Body of pancreas (tissue), 4 donors: ENCODE measurements at regions not wholly inside any gene's neighbourhood (a gene's known extent, or its start where the extent isn't known, plus 50 kb on each side); places are given as distances from the start of the nearest gene placed in this dataset.

Experiments used
- ATAC-seq: fragments of 150-250 bp; one replicate; pipeline ENCODE4 v1.9.1; 2016
- DNase-seq, 4 donors: peaks; one replicate each; pipeline ENCODE4 v3.0.0-alpha.2; 2019
- H3K27ac ChIP-seq, 4 donors: fragments of 200-600 bp; sonication (generic); 1 replicate in 3 of 4; 2 replicates in 1 of 4; pipeline versions ENCODE4 v1.5.1 to v1.6.1; 2016 to 2019; ENCODE audit warnings: mild to moderate bottlenecking in 1 of 4, mixed read lengths in 1 of 4, moderate library complexity in 1 of 4
- H3K27me3 ChIP-seq, 2 donors: fragments of 200-600 bp; sonication (generic); one replicate each; pipeline ENCODE4 v1.6.0; 2016; ENCODE audit warnings: mild to moderate bottlenecking in 1 of 2
- H3K36me3 ChIP-seq, 2 donors: fragments of 200-600 bp; sonication (generic); replicated peaks in 1 of 2; 2 replicates each; pipeline ENCODE4 v1.5.1; 2016; ENCODE audit warnings: low read depth in 2 of 2; ENCODE audit not compliant: insufficient read depth in 1 of 2
- H3K4me1 ChIP-seq: fragments of 200-600 bp; sonication (generic); one replicate; pipeline ENCODE4 v1.6.0; 2016
- H3K4me3 ChIP-seq, 2 donors: fragments of 200-600 bp; sonication (generic); 1 replicate in 1 of 2; 2 replicates in 1 of 2; pipeline ENCODE4 v1.5.1; 2016 to 2019
- H3K9me3 ChIP-seq, 3 donors: fragments of 200-600 bp; sonication (generic); 1 replicate in 2 of 3; 2 replicates in 1 of 3; pipeline ENCODE4 v1.5.1; 2016
- POLR2A ChIP-seq, 3 donors: fragments of 450-650 bp; IDR thresholded peaks; one replicate each; pipeline ENCODE4 v1.6.1; 2016; ENCODE audit warnings: antibody characterized with exemption in 3 of 3, mild to moderate bottlenecking in 2 of 3
- WGBS, 2 donors: methylation state at CpG; one replicate each; pipeline ENCODE4 v1.1.5; 2017; 5-methylcytosine and 5-hydroxymethylcytosine counted together
- intact Hi-C: fragments of 100-400 bp; cut with DNase I; formaldehyde crosslinking; loops from one replicate; pipeline ENCODE4 v1.15.1; 2023
- TF ChIP-seq, protein P1 (sequence below), 7 experiments: fragments of 450-650 bp in 4 of 7; fragments of 200-600 bp in 3 of 7; sonication (generic) in 3 of 7; IDR thresholded peaks; one replicate each; pipeline ENCODE4 v1.5.1; 2016 to 2019; ENCODE audit warnings: antibody characterized with exemption in 7 of 7

DNA sequence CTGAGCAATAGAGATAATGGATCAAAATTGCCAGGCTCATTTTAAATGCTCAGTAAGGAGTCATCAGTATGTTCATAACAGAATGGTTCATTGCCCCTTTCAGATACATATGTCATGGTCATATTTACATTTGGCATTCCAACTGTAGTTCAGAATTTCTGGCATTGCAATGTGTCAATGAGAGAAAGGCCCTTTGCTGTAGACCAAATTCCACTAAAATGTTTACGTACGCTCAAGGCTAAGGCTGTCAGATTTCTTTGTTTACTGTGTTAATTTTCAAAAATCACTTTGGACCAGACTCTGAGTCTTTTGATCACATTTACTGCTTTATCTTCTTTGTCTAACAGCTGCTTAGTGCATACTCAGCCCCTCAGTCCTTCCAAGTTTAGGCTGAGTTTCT is 213.5 kb downstream of the PIK3C3 start:
- Histone ChIP-seq H3K36me3 (no peaks in the 10 kb centered on the region), H3K27me3 (no peaks in the 10 kb centered on the region), H3K4me3 (no peak overlapping the region), H3K9me3 (no peaks in the 10 kb centered on the region), H3K4me1 (no peaks in the 10 kb centered on the region), H3K27ac (no peak overlapping the region)
- 51 to 53% methylated on average over 2 of the region's 2 CpGs for WGBS, 2 donors
- intact Hi-C loops: no loop called here
- ATAC-seq (no peak), DNase-seq (no peak)
- no peak for TF ChIP-seq POLR2A (IDR thresholded peaks at IDR 0.05)
- TF ChIP-seq, protein P1, sequence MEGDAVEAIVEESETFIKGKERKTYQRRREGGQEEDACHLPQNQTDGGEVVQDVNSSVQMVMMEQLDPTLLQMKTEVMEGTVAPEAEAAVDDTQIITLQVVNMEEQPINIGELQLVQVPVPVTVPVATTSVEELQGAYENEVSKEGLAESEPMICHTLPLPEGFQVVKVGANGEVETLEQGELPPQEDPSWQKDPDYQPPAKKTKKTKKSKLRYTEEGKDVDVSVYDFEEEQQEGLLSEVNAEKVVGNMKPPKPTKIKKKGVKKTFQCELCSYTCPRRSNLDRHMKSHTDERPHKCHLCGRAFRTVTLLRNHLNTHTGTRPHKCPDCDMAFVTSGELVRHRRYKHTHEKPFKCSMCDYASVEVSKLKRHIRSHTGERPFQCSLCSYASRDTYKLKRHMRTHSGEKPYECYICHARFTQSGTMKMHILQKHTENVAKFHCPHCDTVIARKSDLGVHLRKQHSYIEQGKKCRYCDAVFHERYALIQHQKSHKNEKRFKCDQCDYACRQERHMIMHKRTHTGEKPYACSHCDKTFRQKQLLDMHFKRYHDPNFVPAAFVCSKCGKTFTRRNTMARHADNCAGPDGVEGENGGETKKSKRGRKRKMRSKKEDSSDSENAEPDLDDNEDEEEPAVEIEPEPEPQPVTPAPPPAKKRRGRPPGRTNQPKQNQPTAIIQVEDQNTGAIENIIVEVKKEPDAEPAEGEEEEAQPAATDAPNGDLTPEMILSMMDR (IDR thresholded peaks at IDR 0.05): no peak

DNA sequence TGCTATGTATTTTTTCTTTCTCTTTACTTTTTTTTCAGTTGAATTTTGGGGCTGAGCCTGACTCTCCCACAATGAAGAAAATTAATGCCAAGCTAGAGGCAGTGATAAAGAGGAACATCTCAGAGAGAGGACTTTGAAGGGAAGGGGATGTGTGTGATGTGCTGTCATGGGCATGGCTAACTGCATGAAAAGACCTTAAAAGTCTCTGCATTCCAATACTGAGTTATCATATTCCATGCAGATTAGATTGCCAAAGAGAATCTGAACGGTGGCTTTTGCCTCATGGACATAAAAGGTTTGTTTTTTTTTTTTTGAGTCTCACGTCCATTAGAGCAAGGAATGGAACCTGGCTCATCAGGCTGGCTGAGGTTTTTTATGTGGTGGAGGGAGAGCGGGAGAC is 213.9 kb downstream of the PIK3C3 start:
- Histone ChIP-seq H3K4me3 (no peak overlapping the region), H3K9me3 (no peaks in the 10 kb centered on the region), H3K27me3 (no peaks in the 10 kb centered on the region), H3K4me1 (no peaks in the 10 kb centered on the region), H3K36me3 (no peaks in the 10 kb centered on the region), H3K27ac (no peak overlapping the region)
- TF ChIP-seq, protein P1 (IDR thresholded peaks at IDR 0.05): no peak
- no peak for TF ChIP-seq POLR2A (IDR thresholded peaks at IDR 0.05)
- WGBS, 2 donors: 44 to 62% methylated on average over 3 of the region's 3 CpGs
- DNase-seq (no peak), ATAC-seq (no peak)
- intact Hi-C loops: no loop called here

DNA sequence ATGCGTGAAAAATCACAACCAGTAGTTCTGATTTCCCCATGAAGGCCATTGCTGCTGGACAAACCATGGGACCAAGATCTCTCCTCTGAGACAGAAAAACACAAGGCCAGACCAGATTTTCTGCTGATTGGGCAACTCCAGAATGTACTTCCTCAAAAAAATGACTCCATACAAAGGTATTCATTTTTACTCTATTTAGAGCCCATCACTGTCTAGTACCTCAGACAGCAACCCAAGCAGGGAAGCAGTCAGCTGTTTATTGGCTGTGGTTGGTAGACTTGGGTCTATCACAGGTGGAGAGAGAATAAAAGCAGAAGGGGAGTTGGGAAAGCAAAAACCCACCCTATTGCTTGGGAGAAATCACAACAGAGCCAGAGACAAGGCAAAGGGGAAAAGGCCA is 219.9 kb downstream of the PIK3C3 start:
- TF ChIP-seq, protein P1 (IDR thresholded peaks at IDR 0.05): no peak
- TF ChIP-seq POLR2A (IDR thresholded peaks at IDR 0.05): no peak
- ATAC-seq: no peak
- no peak for DNase-seq
- WGBS, 2 donors: 71 to 78% methylated on average over 1 of the region's 1 CpG
- Histone ChIP-seq H3K27ac (no peak overlapping the region), H3K4me3 (no peak overlapping the region), H3K9me3 (no peaks in the 10 kb centered on the region), H3K4me1 (no peaks in the 10 kb centered on the region), H3K27me3 (no peaks in the 10 kb centered on the region), H3K36me3 (no peaks in the 10 kb centered on the region)
- intact Hi-C loops: no loop called here

DNA sequence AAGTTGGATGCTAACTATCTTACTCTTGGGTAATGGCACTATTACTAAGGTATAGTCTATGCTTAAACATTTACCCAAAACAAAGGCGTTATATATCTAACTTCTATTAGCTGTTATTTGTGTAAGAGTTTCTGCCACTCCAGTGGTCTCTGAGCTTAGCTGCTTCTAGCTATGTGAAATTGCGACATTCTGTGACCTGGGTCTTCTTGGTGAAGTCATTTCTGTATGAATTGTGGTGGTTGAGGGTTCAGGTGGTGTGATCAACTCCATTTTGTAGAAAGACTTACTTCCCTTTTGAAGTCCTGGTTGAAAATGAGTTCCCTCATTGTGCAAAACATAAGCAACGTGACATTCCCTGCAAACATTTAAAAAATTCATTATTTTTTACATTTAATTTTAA is 221.6 kb downstream of the PIK3C3 start:
- ATAC-seq: no peak
- no peak for DNase-seq
- 74 to 76% methylated on average over 3 of the region's 3 CpGs for WGBS, 2 donors
- intact Hi-C loops: no loop called here
- no peaks in the 10 kb centered on the region for H3K4me1 ChIP-seq
- no peak for TF ChIP-seq POLR2A (IDR thresholded peaks at IDR 0.05)
- TF ChIP-seq, protein P1 (IDR thresholded peaks at IDR 0.05): no peak
- no peak overlapping the region for H3K4me3 ChIP-seq
- H3K36me3 ChIP-seq: no peaks in the 10 kb centered on the region
- no peaks in the 10 kb centered on the region for H3K27me3 ChIP-seq
- no peak overlapping the region for H3K27ac ChIP-seq
- no peaks in the 10 kb centered on the region for H3K9me3 ChIP-seq

DNA sequence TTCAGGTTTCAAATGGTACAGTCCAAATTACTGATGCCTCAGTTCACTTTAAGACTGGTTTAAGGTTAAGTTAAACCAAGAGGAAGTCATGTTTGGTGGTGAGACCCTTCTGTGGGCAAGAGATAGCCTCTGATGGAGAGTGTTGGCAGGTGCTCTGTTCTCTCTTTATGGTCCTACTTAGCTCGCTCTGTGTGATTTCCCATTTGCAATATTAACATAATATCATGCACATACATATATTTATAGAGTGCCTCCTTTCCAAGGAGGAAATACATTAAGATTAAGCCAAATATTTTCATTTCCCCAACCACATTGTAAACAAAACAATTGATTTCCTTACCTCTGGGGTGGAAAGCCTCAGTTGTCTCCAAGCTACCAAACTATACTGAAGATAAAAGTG is 222.4 kb downstream of the PIK3C3 start:
- no peak for DNase-seq
- Histone ChIP-seq H3K4me3 (no peak overlapping the region), H3K9me3 (no peaks in the 10 kb centered on the region), H3K27ac (no peak overlapping the region), H3K4me1 (no peaks in the 10 kb centered on the region), H3K27me3 (no peaks in the 10 kb centered on the region), H3K36me3 (no peaks in the 10 kb centered on the region)
- WGBS, 2 donors: 63 to 75% methylated on average over 1 of the region's 1 CpG
- TF ChIP-seq POLR2A (IDR thresholded peaks at IDR 0.05): no peak
- TF ChIP-seq, protein P1 (IDR thresholded peaks at IDR 0.05): no peak
- no peak for ATAC-seq
- intact Hi-C loops: no loop called here
